Osteoblast (primary cell): ENCODE measurements at regions not wholly inside any gene's neighbourhood (a gene's known extent, or its start where the extent isn't known, plus 50 kb on each side); places are given as distances from the start of the nearest gene placed in this dataset.

Experiments
- DNase-seq: peaks from one replicate; pipeline ENCODE4 v3.0.0; 2011; ENCODE audit warnings: low spot score, mixed read lengths; ENCODE audit not compliant: insufficient read length; ENCODE audit errors: missing footprints
- H2AFZ ChIP-seq: 2 replicates; pipeline ENCODE4 v1.6.0; 2011; ENCODE audit warnings: mild to moderate bottlenecking, low read length
- H3K27ac ChIP-seq: 2 replicates; pipeline ENCODE4 v1.5.1; 2011; ENCODE audit warnings: mild to moderate bottlenecking, low read depth, low read length, moderate library complexity
- H3K27me3 ChIP-seq: 2 replicates; pipeline ENCODE4 v1.6.0; 2012; ENCODE audit warnings: mild to moderate bottlenecking, control low read depth, inconsistent platforms, low read length, moderate library complexity; ENCODE audit not compliant: insufficient read depth
- H3K36me3 ChIP-seq: 2 replicates; pipeline ENCODE4 v1.5.1; 2011; ENCODE audit warnings: mild to moderate bottlenecking, low read length, control low read depth, moderate library complexity; ENCODE audit not compliant: insufficient read depth
- H3K4me1 ChIP-seq: 2 replicates; pipeline ENCODE4 v1.5.1; 2011; ENCODE audit warnings: mild to moderate bottlenecking, low read length, control low read depth, moderate library complexity; ENCODE audit not compliant: insufficient read depth
- H3K4me2 ChIP-seq: 2 replicates; pipeline ENCODE4 v1.6.0; 2011; ENCODE audit warnings: mild to moderate bottlenecking, low read length; ENCODE audit not compliant: insufficient read depth
- H3K4me3 ChIP-seq: fragments of 200-600 bp; sonication (generic); 3 replicates; pipeline ENCODE4 v1.5.1; 2012; ENCODE audit warnings: mild to moderate bottlenecking, low read length, inconsistent platforms; ENCODE audit not compliant: insufficient read depth
- H3K79me2 ChIP-seq: 2 replicates; pipeline ENCODE4 v1.6.0; 2012; ENCODE audit warnings: mild to moderate bottlenecking, low read length, control low read depth, inconsistent platforms; ENCODE audit not compliant: insufficient read depth
- H3K9me3 ChIP-seq: 2 replicates; pipeline ENCODE4 v1.5.1; 2011; ENCODE audit warnings: low read depth, low read length, control low read depth
- H4K20me1 ChIP-seq: 2 replicates; pipeline ENCODE4 v1.6.0; 2012; ENCODE audit warnings: mild to moderate bottlenecking, low read length, control low read depth; ENCODE audit not compliant: insufficient read depth
- TF ChIP-seq, protein P1 (sequence below): IDR thresholded peaks from 2 replicates; pipeline ENCODE4 v1.5.1; 2011; ENCODE audit warnings: mild to moderate bottlenecking, low read depth, low read length, moderate library complexity; ENCODE audit errors: extremely low read depth

DNA sequence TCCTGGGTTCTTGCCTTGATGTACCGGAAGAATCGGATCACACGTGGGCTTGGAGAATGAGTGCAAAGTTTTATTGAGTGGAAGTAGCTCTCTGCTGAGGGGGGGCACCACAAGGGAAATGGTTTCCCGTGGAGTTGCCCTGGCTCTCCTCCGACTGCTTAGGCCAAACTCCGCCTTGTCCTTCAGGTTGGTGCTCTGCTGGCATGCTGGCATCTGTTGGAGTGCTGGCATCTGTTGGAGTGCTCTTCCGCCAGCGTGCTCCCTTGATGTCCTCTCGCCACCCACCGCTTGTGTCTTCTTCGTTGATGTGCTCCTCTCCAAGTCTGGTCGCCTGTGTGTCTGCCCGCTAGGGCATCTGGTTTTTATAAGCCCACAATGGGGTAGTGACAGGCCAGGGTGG, 317.1 kb upstream of the HSF2 start:
- H3K4me2 ChIP-seq: no peak overlapping the region
- no peak for DNase-seq
- no peaks in the 10 kb centered on the region for H3K4me1 ChIP-seq
- H3K36me3 ChIP-seq: no peaks in the 10 kb centered on the region
- TF ChIP-seq, protein P1, sequence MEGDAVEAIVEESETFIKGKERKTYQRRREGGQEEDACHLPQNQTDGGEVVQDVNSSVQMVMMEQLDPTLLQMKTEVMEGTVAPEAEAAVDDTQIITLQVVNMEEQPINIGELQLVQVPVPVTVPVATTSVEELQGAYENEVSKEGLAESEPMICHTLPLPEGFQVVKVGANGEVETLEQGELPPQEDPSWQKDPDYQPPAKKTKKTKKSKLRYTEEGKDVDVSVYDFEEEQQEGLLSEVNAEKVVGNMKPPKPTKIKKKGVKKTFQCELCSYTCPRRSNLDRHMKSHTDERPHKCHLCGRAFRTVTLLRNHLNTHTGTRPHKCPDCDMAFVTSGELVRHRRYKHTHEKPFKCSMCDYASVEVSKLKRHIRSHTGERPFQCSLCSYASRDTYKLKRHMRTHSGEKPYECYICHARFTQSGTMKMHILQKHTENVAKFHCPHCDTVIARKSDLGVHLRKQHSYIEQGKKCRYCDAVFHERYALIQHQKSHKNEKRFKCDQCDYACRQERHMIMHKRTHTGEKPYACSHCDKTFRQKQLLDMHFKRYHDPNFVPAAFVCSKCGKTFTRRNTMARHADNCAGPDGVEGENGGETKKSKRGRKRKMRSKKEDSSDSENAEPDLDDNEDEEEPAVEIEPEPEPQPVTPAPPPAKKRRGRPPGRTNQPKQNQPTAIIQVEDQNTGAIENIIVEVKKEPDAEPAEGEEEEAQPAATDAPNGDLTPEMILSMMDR: no peak
- no peak overlapping the region for H3K4me3 ChIP-seq
- no peaks in the 10 kb centered on the region for H3K27me3 ChIP-seq
- H4K20me1 ChIP-seq: no peaks in the 10 kb centered on the region
- H3K79me2 ChIP-seq: no peaks in the 10 kb centered on the region
- no peak overlapping the region for H3K27ac ChIP-seq
- no peaks in the 10 kb centered on the region for H3K9me3 ChIP-seq
- H2AFZ ChIP-seq: no peak overlapping the region

DNA sequence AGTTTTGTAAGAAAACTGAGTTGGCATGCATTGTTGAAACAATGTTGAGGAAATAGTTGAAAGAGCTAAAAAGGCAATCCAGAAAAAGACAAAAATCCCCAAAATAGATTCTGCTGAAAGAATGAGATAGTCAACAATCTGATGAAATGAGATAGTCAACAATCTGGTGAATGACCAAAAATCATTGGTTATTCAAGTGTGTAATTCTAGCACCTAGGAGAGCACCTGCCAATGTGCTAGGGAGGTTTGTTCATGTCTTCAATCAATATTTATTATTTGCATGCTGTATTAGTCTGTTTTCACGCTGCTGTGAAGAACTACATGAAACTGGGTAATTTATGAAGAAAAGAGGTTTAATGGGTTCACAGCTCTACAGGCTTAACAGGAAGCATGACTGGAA, 307.1 kb upstream of the HSF2 start:
- Histone ChIP-seq H3K4me1 (no peaks in the 10 kb centered on the region), H3K36me3 (no peaks in the 10 kb centered on the region), H2AFZ (no peak overlapping the region), H3K79me2 (no peaks in the 10 kb centered on the region), H4K20me1 (no peaks in the 10 kb centered on the region), H3K4me3 (no peak overlapping the region), H3K4me2 (no peak overlapping the region), H3K27me3 (no peaks in the 10 kb centered on the region), H3K27ac (no peak overlapping the region), H3K9me3 (no peaks in the 10 kb centered on the region)
- TF ChIP-seq, protein P1: no peak
- no peak for DNase-seq

DNA sequence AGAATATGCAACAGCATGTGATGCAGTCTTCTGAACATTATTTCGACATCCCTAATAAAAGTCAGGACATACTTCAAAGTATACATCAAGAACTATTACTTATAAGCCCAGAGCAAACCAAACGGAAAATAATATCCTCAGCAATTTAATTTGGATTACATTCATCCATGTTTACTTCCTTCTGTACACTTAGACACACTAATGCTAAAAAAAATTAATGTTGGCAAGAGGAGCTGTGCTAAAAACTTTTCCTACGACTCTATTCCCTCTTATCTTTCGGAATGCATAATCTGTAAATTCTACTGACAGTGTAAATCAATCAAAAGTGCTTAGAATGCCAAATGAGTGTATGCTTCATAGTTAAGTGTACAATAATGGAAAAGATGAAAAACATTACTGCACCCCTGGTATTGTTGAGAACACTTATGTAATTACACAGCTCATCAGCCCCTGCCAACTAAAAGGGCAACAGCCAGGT, 301.2 kb upstream of the HSF2 start:
- no peaks in the 10 kb centered on the region for H3K9me3 ChIP-seq
- no peaks in the 10 kb centered on the region for H3K4me1 ChIP-seq
- H3K4me2 ChIP-seq: no peak overlapping the region
- H3K79me2 ChIP-seq: no peaks in the 10 kb centered on the region
- TF ChIP-seq, protein P1: no peak
- H3K4me3 ChIP-seq: no peak overlapping the region
- no peak for DNase-seq
- H3K27me3 ChIP-seq: no peaks in the 10 kb centered on the region
- H3K27ac ChIP-seq: no peak overlapping the region
- H3K36me3 ChIP-seq: no peaks in the 10 kb centered on the region
- H2AFZ ChIP-seq: no peak overlapping the region
- H4K20me1 ChIP-seq: no peaks in the 10 kb centered on the region

DNA sequence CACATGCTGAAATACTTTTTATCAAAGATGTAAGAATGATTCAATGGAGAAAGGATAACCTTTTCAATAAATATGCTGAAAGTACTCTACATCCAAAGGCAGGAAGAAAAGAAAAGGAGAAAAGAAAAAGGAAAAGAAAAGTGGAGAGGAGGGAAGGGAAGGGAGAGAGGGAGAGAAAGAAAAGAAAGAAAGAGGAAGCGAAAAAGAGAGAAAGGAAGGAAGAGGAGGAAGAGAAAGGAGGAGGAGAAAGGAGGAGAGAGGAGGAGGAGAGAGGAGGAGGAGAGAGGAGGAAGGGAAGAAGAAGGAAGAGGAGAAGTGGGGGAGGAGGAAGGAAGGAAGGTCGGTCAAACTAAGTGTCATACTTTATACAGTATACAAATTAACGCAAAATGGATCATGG, 297.4 kb upstream of the HSF2 start:
- Histone ChIP-seq H3K36me3 (no peaks in the 10 kb centered on the region), H2AFZ (no peak overlapping the region), H3K4me1 (no peaks in the 10 kb centered on the region), H4K20me1 (no peaks in the 10 kb centered on the region), H3K4me3 (no peak overlapping the region), H3K4me2 (no peak overlapping the region), H3K27me3 (no peaks in the 10 kb centered on the region), H3K27ac (no peak overlapping the region), H3K9me3 (no peaks in the 10 kb centered on the region), H3K79me2 (no peaks in the 10 kb centered on the region)
- DNase-seq: no peak
- TF ChIP-seq, protein P1: no peak
